GM12878 (cell line): ENCODE measurements at regions not wholly inside any gene's neighbourhood (a gene's known extent, or its start where the extent isn't known, plus 50 kb on each side); places are given as distances from the start of the nearest gene placed in this dataset.

Experiments
- ATAC-seq: fragments of 200-7000 bp; cut with Tn5 transposase; 3 replicates; pipeline ENCODE4 v1.9.1; 2020; ENCODE audit warnings: mild to moderate bottlenecking, moderate library complexity
- BruUV-seq: library from RNA; stranded (reverse); fragments of 400-500 nt; replicated peaks from 2 replicates; lab custom pipeline; 2021; lab: Mats Ljungman, UMichigan
- CTCF ChIA-PET: fragments of 300-600 bp; sonication (Branson Sonifier 250); formaldehyde crosslinking; extraction: SDS; loops from one replicate; lab custom pipeline; 2021; ENCODE audit warnings: inconsistent platforms; lab: Yijun Ruan, JAX
- POLR2A ChIA-PET: fragments of 350-600 bp; formaldehyde crosslinking; extraction: SDS; loops from one replicate; lab custom pipeline; 2021; ENCODE audit warnings: inconsistent platforms; lab: Charles Lee
- RAD21 ChIA-PET: fragments of 300-600 bp; sonication (Branson Sonifier 250); formaldehyde crosslinking; loops from one replicate; lab custom pipeline; 2023; ENCODE audit warnings: antibody characterized with exemption; ENCODE audit not compliant: unreplicated experiment; lab: Charles Lee
- SMC1A ChIA-PET: fragments of 300-600 bp; sonication (Branson Sonifier 250); formaldehyde crosslinking; loops from one replicate; lab custom pipeline; 2023; ENCODE audit not compliant: unreplicated experiment, uncharacterized antibody; lab: Charles Lee
- DNase-seq: peaks from one replicate; pipeline ENCODE4 v3.0.0-alpha.2; 2011; ENCODE audit warnings: low read depth, low spot score
- FAIRE-seq: peaks from 3 replicates; lab custom pipeline; 2011; peaks lifted over from hg19 to GRCh38; lab: Jason Lieb, UNC
- H2AFZ ChIP-seq: 2 replicates; pipeline ENCODE4 v1.6.0; 2011; ENCODE audit warnings: low read depth, low read length, control low read depth; ENCODE audit not compliant: control insufficient read depth
- H3K27ac ChIP-seq: 2 replicates; pipeline ENCODE4 v1.5.1; 2011; ENCODE audit warnings: control low read depth; ENCODE audit not compliant: control insufficient read depth, insufficient read depth
- H3K27me3 ChIP-seq, 2 experiments: replicated peaks in 1 of 2; 2 replicates each; pipeline versions ENCODE4 v1.6.0 to v1.6.1; 2011; ENCODE audit warnings: low read length in 1 of 2; ENCODE audit not compliant: control insufficient read depth in 2 of 2, insufficient read depth in 2 of 2
- H3K36me3 ChIP-seq, 2 experiments: 2 replicates each; pipeline ENCODE4 v1.5.1; 2011; ENCODE audit warnings: low read length in 1 of 2; ENCODE audit not compliant: control insufficient read depth in 2 of 2, insufficient read depth in 2 of 2
- H3K4me1 ChIP-seq: 2 replicates; pipeline ENCODE4 v1.6.1; 2011; ENCODE audit warnings: mild to moderate bottlenecking, low read length, moderate library complexity, mixed read lengths; ENCODE audit not compliant: control insufficient read depth, insufficient read depth
- H3K4me2 ChIP-seq: 2 replicates; pipeline ENCODE4 v1.6.0; 2011; ENCODE audit warnings: control low read depth; ENCODE audit not compliant: control insufficient read depth, insufficient read depth
- H3K4me3 ChIP-seq: fragments of 200-600 bp; sonication (generic); 2 replicates; pipeline ENCODE4 v1.5.1; 2016
- H3K79me2 ChIP-seq: 2 replicates; pipeline ENCODE4 v1.6.0; 2011; ENCODE audit warnings: low read length; ENCODE audit not compliant: control insufficient read depth, insufficient read depth
- H3K9ac ChIP-seq: 2 replicates; pipeline ENCODE4 v1.8.0; 2011; ENCODE audit warnings: low read length, control low read depth, mixed read lengths; ENCODE audit not compliant: control insufficient read depth, insufficient read depth
- H3K9me3 ChIP-seq: replicated peaks from 3 replicates; pipeline ENCODE4 v1.5.1; 2011; ENCODE audit warnings: mild to moderate bottlenecking, low read length; ENCODE audit not compliant: control insufficient read depth, insufficient read depth
- H4K20me1 ChIP-seq: 2 replicates; pipeline ENCODE4 v1.6.0; 2011; ENCODE audit not compliant: control insufficient read depth, insufficient read depth
- CEBPB ChIP-seq, 2 experiments: fragments of 150-350 bp in 1 of 2; IDR thresholded peaks; 2 replicates each; pipeline ENCODE4 v1.6.1; 2012 to 2014; ENCODE audit warnings: low read depth in 2 of 2, low read length in 2 of 2, borderline replicate concordance in 1 of 2, inconsistent platforms in 1 of 2
- CREB1 ChIP-seq: IDR thresholded peaks from 2 replicates; pipeline ENCODE4 v1.6.1; 2012; ENCODE audit warnings: low read depth, mild to moderate bottlenecking, inconsistent platforms
- EP300 ChIP-seq, 2 experiments: fragments of 150-350 bp in 1 of 2; IDR thresholded peaks; 2 replicates each; pipeline ENCODE4 v1.6.1; 2011 to 2012; ENCODE audit warnings: low read depth in 2 of 2, low read length in 2 of 2, borderline replicate concordance in 1 of 2, improper control_type of control experiment in 1 of 2, inconsistent platforms in 1 of 2; ENCODE audit not compliant: control insufficient read depth in 1 of 2
- HDAC2 ChIP-seq: fragments of 200-600 bp; sonication (generic); IDR thresholded peaks from 2 replicates; pipeline ENCODE4 v1.6.1; 2017
- MTA2 ChIP-seq: fragments of 450-650 bp; IDR thresholded peaks from 2 replicates; pipeline ENCODE4 v1.6.1; 2016; ENCODE audit warnings: low read depth, mild to moderate bottlenecking, moderate library complexity
- NR2C1 ChIP-seq: fragments of 450-650 bp; IDR thresholded peaks from 2 replicates; pipeline ENCODE4 v1.6.1; 2017; ENCODE audit warnings: antibody characterized with exemption, mild to moderate bottlenecking, moderate library complexity
- SRF ChIP-seq, 2 experiments: IDR thresholded peaks; 2 replicates each; pipeline ENCODE4 v1.6.1; 2011; ENCODE audit warnings: low read depth in 2 of 2, low read length in 2 of 2, mild to moderate bottlenecking in 1 of 2, moderate library complexity in 1 of 2
- YBX1 ChIP-seq: fragments of 450-650 bp; IDR thresholded peaks from 2 replicates; pipeline ENCODE4 v1.6.1; 2016; ENCODE audit warnings: antibody characterized with exemption
- WGBS: methylation state at CpG from one replicate; pipeline ENCODE4 v1.1.6; 2016; ENCODE audit warnings: low lambda C conversion rate; ENCODE audit not compliant: insufficient replicate concordance, insufficient coverage; ENCODE audit errors: missing lambda C conversion rate; 5-methylcytosine and 5-hydroxymethylcytosine counted together
- in situ Hi-C: fragments of 300-500 bp; cut with MboI; formaldehyde crosslinking; loops from 9 replicates; pipeline ENCODE4 v1.14.3; 2018; ENCODE audit warnings: mixed read lengths
- intact Hi-C: fragments of 100-400 bp; cut with micrococcal nuclease; formaldehyde crosslinking; loops from one replicate; pipeline ENCODE4 v1.14.2; 2022; ENCODE audit not compliant: unreplicated experiment
- TF ChIP-seq, protein P1 (sequence below): IDR thresholded peaks from 2 replicates; pipeline ENCODE4 v1.6.1; 2011; ENCODE audit warnings: low read depth, low read length, improper control_type of control experiment, borderline replicate concordance

DNA sequence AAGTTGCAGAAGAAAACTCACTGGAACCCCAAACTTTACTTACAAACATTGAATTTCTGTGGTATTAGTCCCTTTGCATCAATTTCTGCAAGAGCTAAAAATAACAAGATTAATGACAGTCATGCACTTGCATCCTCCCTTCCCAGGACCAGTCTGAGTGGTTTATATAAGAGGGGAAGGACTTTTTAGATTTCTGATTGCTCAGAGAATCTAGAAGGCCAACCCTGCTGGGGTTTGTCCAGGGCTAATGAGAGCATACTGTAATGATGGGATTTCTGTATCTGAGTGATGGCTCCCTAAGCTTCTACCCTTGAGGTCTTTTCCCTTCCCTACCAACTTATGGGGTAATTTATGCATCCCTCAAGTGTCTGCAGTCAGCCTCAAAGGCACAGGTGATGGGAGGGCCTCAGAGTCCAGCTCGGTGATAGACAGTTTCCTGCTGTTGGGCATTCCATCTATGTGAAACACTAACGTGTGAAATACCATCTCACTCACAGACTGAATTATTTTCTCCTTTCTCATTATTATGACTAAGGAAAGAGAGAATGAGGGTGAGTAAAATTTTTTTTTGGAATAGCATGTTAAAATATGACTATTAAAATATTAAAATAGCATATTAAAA, 556.3 kb downstream of the RIT2 start (continued):
- TF ChIP-seq MTA2, result no peak
- no peak for TF ChIP-seq SRF (IDR thresholded peaks at IDR 0.05; ENCODE audit: low read depth in 2 of 2, low read length in 2 of 2)
- TF ChIP-seq, protein P1, sequence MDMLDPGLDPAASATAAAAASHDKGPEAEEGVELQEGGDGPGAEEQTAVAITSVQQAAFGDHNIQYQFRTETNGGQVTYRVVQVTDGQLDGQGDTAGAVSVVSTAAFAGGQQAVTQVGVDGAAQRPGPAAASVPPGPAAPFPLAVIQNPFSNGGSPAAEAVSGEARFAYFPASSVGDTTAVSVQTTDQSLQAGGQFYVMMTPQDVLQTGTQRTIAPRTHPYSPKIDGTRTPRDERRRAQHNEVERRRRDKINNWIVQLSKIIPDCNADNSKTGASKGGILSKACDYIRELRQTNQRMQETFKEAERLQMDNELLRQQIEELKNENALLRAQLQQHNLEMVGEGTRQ, result no peak

DNA sequence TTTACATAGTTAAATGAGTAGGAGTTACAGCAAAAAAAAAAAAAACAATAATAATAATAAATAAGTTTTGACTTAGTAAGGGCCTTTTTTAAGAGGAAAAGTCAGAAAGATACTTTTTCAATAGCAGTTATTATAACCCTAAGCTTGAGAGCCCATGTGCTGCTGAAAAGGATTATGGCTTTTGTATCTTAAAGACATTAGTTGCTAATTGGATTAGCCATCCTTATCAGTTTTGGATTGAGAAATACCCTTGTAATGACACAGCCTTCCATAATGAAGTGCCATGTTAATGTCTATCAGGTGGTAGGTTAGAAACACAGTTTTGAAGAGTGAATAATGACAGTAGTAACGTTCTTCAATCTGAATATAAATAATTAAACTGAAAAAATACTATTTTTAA, 554.0 kb downstream of the RIT2 start:
- no peaks in the 10 kb centered on the region; a peak in 1 of 4 replicates for H3K27me3 ChIP-seq
- intact Hi-C loops (no loop called here), in situ Hi-C loops (no loop called here)
- ChIA-PET RAD21 (no interaction called here), POLR2A (no interaction called here), SMC1A (no interaction called here), CTCF (no interaction called here)
- BruUV-seq, result no TSS peak
- TF ChIP-seq NR2C1 (no peak), CREB1 (no peak), YBX1 (no peak), HDAC2 (no peak), CEBPB (IDR thresholded peaks at IDR 0.05; ENCODE audit: borderline replicate concordance in 1 of 2, low read depth in 2 of 2, low read length in 2 of 2) (no peak), EP300 (IDR thresholded peaks at IDR 0.05; ENCODE audit: borderline replicate concordance in 1 of 2, control insufficient read depth in 1 of 2, low read depth in 2 of 2, low read length in 2 of 2) (no peak)
- no peaks in the 10 kb centered on the region for H3K79me2 ChIP-seq
- no peak overlapping the region for H2AFZ ChIP-seq
- H3K9me3 ChIP-seq, result no peaks in the 10 kb centered on the region
- no peak for DNase-seq
- H3K4me3 ChIP-seq, result no peak overlapping the region
- ATAC-seq, result no peak
- no peak for FAIRE-seq
- no peak overlapping the region for H3K4me2 ChIP-seq
- no peaks in the 10 kb centered on the region for H4K20me1 ChIP-seq
- 0% methylated on average over 1 of the region's 1 CpG for WGBS
- no peaks in the 10 kb centered on the region for H3K36me3 ChIP-seq
- no peak overlapping the region for H3K27ac ChIP-seq
- H3K9ac ChIP-seq, result no peak overlapping the region
- H3K4me1 ChIP-seq, result no peaks in the 10 kb centered on the region
